ENCODE measurements at regions not wholly inside any gene's neighbourhood (a gene's known extent, or its start where the extent isn't known, plus 50 kb on each side); places are given as distances from the start of the nearest gene placed in this dataset.

GRCh38 chr4:62402088-62402806 is 1202.1 kb downstream of the ADGRL3 start:
- Histone ChIP-seq H3K4me3 (no peak overlapping the region), H3K9me3 (no peaks in the 10 kb centered on the region), H3K4me1 (no peaks in the 10 kb centered on the region), H3K36me3 (no peaks in the 10 kb centered on the region), H3K27ac (no peak overlapping the region), H3K27me3 (no peaks in the 10 kb centered on the region)
- TF ChIP-seq EP300 (IDR thresholded peaks at IDR 0.05), result no peak
- TF ChIP-seq CTCF (IDR thresholded peaks at IDR 0.05), result no peak
- no peak for TF ChIP-seq POLR2A (IDR thresholded peaks at IDR 0.05)
- DNase-seq (ENCODE audit: low spot score in 2 of 2), result no peak

GRCh38 chr4:62399242-62399641 is 1199.1 kb downstream of the ADGRL3 start:
- WGBS, 2 donors, result 33 to 37% methylated on average over 4 of the region's 4 CpGs
- Histone ChIP-seq H3K27me3 (no peaks in the 10 kb centered on the region), H3K4me1 (no peaks in the 10 kb centered on the region), H3K27ac (no peak overlapping the region), H3K9me3 (no peaks in the 10 kb centered on the region), H3K36me3 (no peaks in the 10 kb centered on the region), H3K4me3 (no peak overlapping the region)
- DNase-seq (ENCODE audit: low spot score in 2 of 2), result no peak
- TF ChIP-seq CTCF (IDR thresholded peaks at IDR 0.05) (no peak), POLR2A (IDR thresholded peaks at IDR 0.05) (no peak), EP300 (IDR thresholded peaks at IDR 0.05) (no peak)

- no peak for DNase-seq (ENCODE audit: low spot score in 2 of 2)
- no peaks in the 10 kb centered on the region for H3K36me3 ChIP-seq
- 88 to 96% methylated on average over 3 of the region's 3 CpGs for WGBS, 2 donors
- no peaks in the 10 kb centered on the region for H3K4me1 ChIP-seq
- H3K9me3 ChIP-seq, result no peaks in the 10 kb centered on the region
- H3K27me3 ChIP-seq, result no peaks in the 10 kb centered on the region
- no peak overlapping the region for H3K4me3 ChIP-seq
- no peak overlapping the region for H3K27ac ChIP-seq
- TF ChIP-seq EP300 (IDR thresholded peaks at IDR 0.05) (no peak), CTCF (IDR thresholded peaks at IDR 0.05) (no peak), POLR2A (IDR thresholded peaks at IDR 0.05) (no peak)
Measured at GRCh38 chr4:62398318-62398717, 1198.2 kb downstream of the ADGRL3 start.

- Histone ChIP-seq H3K27me3 (no peaks in the 10 kb centered on the region), H3K4me1 (no peaks in the 10 kb centered on the region), H3K36me3 (no peaks in the 10 kb centered on the region), H3K27ac (no peak overlapping the region), H3K9me3 (no peaks in the 10 kb centered on the region), H3K4me3 (no peak overlapping the region)
- DNase-seq (ENCODE audit: low spot score in 2 of 2), result no peak
- WGBS, 2 donors, result 15 to 18% methylated on average over 1 of the region's 1 CpG
- TF ChIP-seq CTCF (IDR thresholded peaks at IDR 0.05), result no peak
- no peak for TF ChIP-seq EP300 (IDR thresholded peaks at IDR 0.05)
Measured at GRCh38 chr4:62394766-62395165, 1194.6 kb downstream of the ADGRL3 start.

- Histone ChIP-seq H3K27me3 (no peaks in the 10 kb centered on the region), H3K4me1 (no peaks in the 10 kb centered on the region), H3K4me3 (no peak overlapping the region), H3K27ac (no peak overlapping the region), H3K36me3 (no peaks in the 10 kb centered on the region), H3K9me3 (no peaks in the 10 kb centered on the region)
- no peak for TF ChIP-seq CTCF (IDR thresholded peaks at IDR 0.05)
- TF ChIP-seq EP300 (IDR thresholded peaks at IDR 0.05), result no peak
- no peak for TF ChIP-seq POLR2A (IDR thresholded peaks at IDR 0.05)
- DNase-seq (ENCODE audit: low spot score in 2 of 2), result no peak
- 89 to 93% methylated on average over 3 of the region's 3 CpGs for WGBS, 2 donors
Measured at GRCh38 chr4:62387808-62388207, 1187.7 kb downstream of the ADGRL3 start.
